Neural progenitor cell (in vitro differentiated cells): ENCODE measurements at regions not wholly inside any gene's neighbourhood (a gene's known extent, or its start where the extent isn't known, plus 50 kb on each side); places are given as distances from the start of the nearest gene placed in this dataset.
"Not testable (repeated sequence)": the region's sequence is repeated elsewhere in the genome, so short reads cannot be mapped to it uniquely, and the experiment has no call there.

Experiments used
- DNase-seq: peaks from one replicate; pipeline ENCODE4 v3.0.0-alpha.2; 2016; ENCODE audit warnings: low spot score
- H2AFZ ChIP-seq: fragments of 200-600 bp; sonication (generic); replicated peaks from 2 replicates; pipeline ENCODE4 v1.6.1; 2016; ENCODE audit warnings: antibody characterized with exemption
- H3F3A ChIP-seq: fragments of 200-600 bp; sonication (generic); 2 replicates; pipeline ENCODE4 v1.6.1; 2016; ENCODE audit warnings: antibody characterized with exemption, low read depth
- H3K27ac ChIP-seq: fragments of 200-600 bp; sonication (generic); 2 replicates; pipeline ENCODE4 v1.5.1; 2016; ENCODE audit warnings: mild to moderate bottlenecking
- H3K27me3 ChIP-seq: fragments of 200-600 bp; sonication (generic); 2 replicates; pipeline ENCODE4 v1.6.1; 2016; ENCODE audit warnings: mild to moderate bottlenecking, moderate library complexity
- H3K36me3 ChIP-seq: fragments of 200-600 bp; sonication (generic); 2 replicates; pipeline ENCODE4 v1.5.1; 2016
- H3K4me1 ChIP-seq: fragments of 200-600 bp; sonication (generic); 2 replicates; pipeline ENCODE4 v1.6.1; 2016; ENCODE audit warnings: mixed run types
- H3K4me2 ChIP-seq: fragments of 200-600 bp; sonication (generic); 2 replicates; pipeline ENCODE4 v1.6.1; 2016
- H3K4me3 ChIP-seq: fragments of 200-600 bp; sonication (generic); 2 replicates; pipeline ENCODE4 v1.5.1; 2016
- H3K79me2 ChIP-seq: fragments of 200-600 bp; sonication (generic); 2 replicates; pipeline ENCODE4 v1.6.1; 2016; ENCODE audit warnings: low read depth
- H3K9ac ChIP-seq: fragments of 200-600 bp; sonication (generic); 2 replicates; pipeline ENCODE4 v1.6.1; 2016
- H3K9me3 ChIP-seq: fragments of 200-600 bp; sonication (generic); 2 replicates; pipeline ENCODE4 v1.5.1; 2016; ENCODE audit warnings: low read depth
- H4K20me1 ChIP-seq: fragments of 200-600 bp; sonication (generic); 2 replicates; pipeline ENCODE4 v1.6.1; 2016; ENCODE audit warnings: low read depth
- H3K27ac Mint-ChIP-seq: 3 replicates; pipeline ENCODE4 v1.8.0; 2021; ENCODE audit warnings: mixed read lengths
- H3K27me3 Mint-ChIP-seq: 2 replicates; pipeline ENCODE4 v1.8.0; 2022; ENCODE audit warnings: low read depth, mild to moderate bottlenecking, inconsistent platforms, moderate library complexity, mixed read lengths; ENCODE audit not compliant: insufficient read depth
- H3K36me3 Mint-ChIP-seq: 3 replicates; pipeline ENCODE4 v1.8.0; 2021; ENCODE audit warnings: mixed read lengths
- H3K4me1 Mint-ChIP-seq: 3 replicates; pipeline ENCODE4 v1.8.0; 2021; ENCODE audit warnings: mixed read lengths
- H3K4me3 Mint-ChIP-seq: 3 replicates; pipeline ENCODE4 v1.8.0; 2021; ENCODE audit warnings: mild to moderate bottlenecking, moderate library complexity, mixed read lengths
- H3K9me3 Mint-ChIP-seq: 3 replicates; pipeline ENCODE4 v1.8.0; 2020; ENCODE audit warnings: mixed read lengths
- EZH2 ChIP-seq: fragments of 200-600 bp; sonication (generic); IDR thresholded peaks from 2 replicates; pipeline ENCODE4 v1.6.1; 2017; ENCODE audit warnings: antibody characterized with exemption, mild to moderate bottlenecking, moderate library complexity
- EZH2phosphoT487 ChIP-seq: fragments of 200-600 bp; sonication (generic); IDR thresholded peaks from 2 replicates; pipeline ENCODE4 v1.6.1; 2017; ENCODE audit warnings: antibody characterized with exemption
- TF ChIP-seq, protein P1 (sequence below): fragments of 200-600 bp; sonication (generic); IDR thresholded peaks from 2 replicates; pipeline ENCODE4 v1.5.1; 2017; ENCODE audit warnings: antibody characterized with exemption, mild to moderate bottlenecking

DNA sequence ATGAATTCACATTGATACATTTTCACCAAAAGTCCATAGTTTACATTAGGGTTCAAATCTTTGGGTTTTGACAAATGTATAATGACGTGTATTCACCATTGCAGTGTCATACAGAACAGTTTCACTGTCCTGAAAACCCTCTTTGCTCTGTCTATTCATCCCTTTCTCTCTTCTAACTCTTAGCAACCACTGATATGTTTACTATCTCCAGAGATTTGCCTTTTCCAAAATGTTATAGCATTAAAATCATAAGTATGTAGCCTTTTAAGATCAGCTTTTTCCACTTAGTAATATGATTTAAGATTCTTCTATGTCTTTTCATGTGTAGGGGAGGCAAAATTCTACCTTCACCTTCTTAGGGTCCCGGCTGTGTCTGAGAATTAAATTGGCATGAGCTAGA is 203.8 kb downstream of the TPRG1 start:
- Histone ChIP-seq H3K4me3 (no peak overlapping the region), H3K4me2 (no peak overlapping the region), H3K9me3 (peaks cover 7% of the 10 kb centered on the region), H3F3A (no peaks in the 10 kb centered on the region), H3K27me3 (no peaks in the 10 kb centered on the region), H4K20me1 (no peaks in the 10 kb centered on the region), H3K27ac (no peak overlapping the region), H3K36me3 (no peaks in the 10 kb centered on the region), H2AFZ (no peak overlapping the region), H3K9ac (no peak overlapping the region), H3K79me2 (no peaks in the 10 kb centered on the region), H3K4me1 (no peaks in the 10 kb centered on the region)
- Mint-ChIP-seq H3K4me1 (no peaks in the 10 kb centered on the region), H3K27me3 (peaks cover 2% of the 10 kb centered on the region), H3K36me3 (no peaks in the 10 kb centered on the region), H3K9me3 (peaks cover 4% of the 10 kb centered on the region), H3K4me3 (no peak overlapping the region), H3K27ac (no peak overlapping the region)
- no peak for DNase-seq
- TF ChIP-seq, protein P1, sequence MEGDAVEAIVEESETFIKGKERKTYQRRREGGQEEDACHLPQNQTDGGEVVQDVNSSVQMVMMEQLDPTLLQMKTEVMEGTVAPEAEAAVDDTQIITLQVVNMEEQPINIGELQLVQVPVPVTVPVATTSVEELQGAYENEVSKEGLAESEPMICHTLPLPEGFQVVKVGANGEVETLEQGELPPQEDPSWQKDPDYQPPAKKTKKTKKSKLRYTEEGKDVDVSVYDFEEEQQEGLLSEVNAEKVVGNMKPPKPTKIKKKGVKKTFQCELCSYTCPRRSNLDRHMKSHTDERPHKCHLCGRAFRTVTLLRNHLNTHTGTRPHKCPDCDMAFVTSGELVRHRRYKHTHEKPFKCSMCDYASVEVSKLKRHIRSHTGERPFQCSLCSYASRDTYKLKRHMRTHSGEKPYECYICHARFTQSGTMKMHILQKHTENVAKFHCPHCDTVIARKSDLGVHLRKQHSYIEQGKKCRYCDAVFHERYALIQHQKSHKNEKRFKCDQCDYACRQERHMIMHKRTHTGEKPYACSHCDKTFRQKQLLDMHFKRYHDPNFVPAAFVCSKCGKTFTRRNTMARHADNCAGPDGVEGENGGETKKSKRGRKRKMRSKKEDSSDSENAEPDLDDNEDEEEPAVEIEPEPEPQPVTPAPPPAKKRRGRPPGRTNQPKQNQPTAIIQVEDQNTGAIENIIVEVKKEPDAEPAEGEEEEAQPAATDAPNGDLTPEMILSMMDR: no peak
- TF ChIP-seq EZH2phosphoT487: no peak
- no peak for TF ChIP-seq EZH2

DNA sequence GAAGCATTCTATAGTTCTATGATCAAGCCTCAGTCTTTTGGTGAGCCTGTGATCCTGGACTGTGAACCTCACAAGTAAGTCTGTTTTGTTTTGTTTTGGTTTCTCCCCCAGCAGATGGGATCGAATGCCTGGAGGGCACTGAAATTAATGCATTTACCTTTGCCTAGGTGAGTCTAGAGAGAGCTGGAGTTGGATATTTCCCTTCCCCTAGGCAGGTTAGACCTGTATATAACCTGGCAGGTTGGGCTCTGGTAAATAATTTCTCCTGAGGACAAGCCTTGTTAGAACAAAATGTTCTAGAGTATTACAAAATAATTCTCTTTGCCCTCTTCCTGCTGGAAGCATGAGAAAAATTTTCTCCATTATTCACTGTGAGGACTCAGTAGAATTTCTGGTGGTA is 211.9 kb downstream of the TPRG1 start:
- Mint-ChIP-seq H3K36me3 (no peaks in the 10 kb centered on the region), H3K9me3 (no peaks in the 10 kb centered on the region), H3K4me1 (no peaks in the 10 kb centered on the region), H3K4me3 (no peak overlapping the region), H3K27ac (no peak overlapping the region), H3K27me3 (no peaks in the 10 kb centered on the region)
- no peaks in the 10 kb centered on the region for H4K20me1 ChIP-seq
- DNase-seq: no peak
- H3K36me3 ChIP-seq: no peaks in the 10 kb centered on the region
- TF ChIP-seq EZH2 (no peak), EZH2phosphoT487 (no peak)
- TF ChIP-seq, protein P1: no peak
- H2AFZ ChIP-seq: no peak overlapping the region
- H3K27ac ChIP-seq: no peak overlapping the region
- no peaks in the 10 kb centered on the region for H3F3A ChIP-seq
- H3K27me3 ChIP-seq: no peaks in the 10 kb centered on the region
- H3K9me3 ChIP-seq: peaks cover 1% of the 10 kb centered on the region
- H3K4me3 ChIP-seq: no peak overlapping the region
- no peaks in the 10 kb centered on the region for H3K79me2 ChIP-seq
- no peak overlapping the region for H3K9ac ChIP-seq
- no peaks in the 10 kb centered on the region for H3K4me1 ChIP-seq
- H3K4me2 ChIP-seq: no peak overlapping the region

DNA sequence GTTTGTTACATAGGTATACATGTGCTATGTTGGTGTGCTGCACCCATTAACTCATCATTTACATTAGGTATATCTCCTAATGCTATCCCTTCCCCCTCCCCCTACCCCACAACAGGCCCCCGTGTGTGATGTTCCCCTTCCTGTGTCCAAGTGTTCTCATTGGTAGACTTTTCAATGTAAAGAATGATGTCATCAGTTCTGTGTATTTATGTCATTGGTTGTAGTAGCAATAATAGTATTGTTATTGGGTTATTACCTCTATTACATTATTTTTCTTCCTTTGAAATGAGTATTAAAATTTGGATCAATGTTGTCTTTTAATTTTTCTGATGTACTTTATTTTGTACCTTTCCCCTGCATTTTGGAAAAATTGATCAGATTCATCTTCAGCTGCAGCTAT is 214.1 kb downstream of the TPRG1 start:
- H3K9me3 Mint-ChIP-seq, H3K4me3 Mint-ChIP-seq, H3K36me3 ChIP-seq, H4K20me1 ChIP-seq, H3K27me3 Mint-ChIP-seq, H3K27ac Mint-ChIP-seq, H3K9ac ChIP-seq, DNase-seq, H3K27ac ChIP-seq, H3K36me3 Mint-ChIP-seq, H3K4me3 ChIP-seq, H3F3A ChIP-seq, H3K79me2 ChIP-seq, H3K4me2 ChIP-seq, H3K27me3 ChIP-seq, H2AFZ ChIP-seq, H3K4me1 Mint-ChIP-seq, H3K4me1 ChIP-seq, H3K9me3 ChIP-seq: not testable (repeated sequence)

DNA sequence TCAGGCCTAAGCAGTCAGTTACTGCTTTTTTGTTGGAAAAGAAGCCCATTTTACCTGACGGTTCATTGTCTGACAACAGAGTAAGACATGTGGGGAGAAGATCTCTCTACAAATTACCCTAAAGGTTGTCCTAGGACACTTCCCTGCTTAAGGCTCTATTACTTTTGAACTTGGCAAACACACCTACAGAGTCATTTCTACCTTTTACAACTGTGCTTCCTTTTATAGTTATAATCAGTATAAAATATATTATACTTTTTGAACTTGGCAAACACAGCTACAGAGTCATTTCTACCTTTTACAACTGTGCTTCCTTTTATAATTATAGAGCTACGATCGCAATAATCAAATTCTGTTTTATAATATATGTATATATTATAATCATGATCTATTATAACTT is 215.0 kb downstream of the TPRG1 start:
- no peak overlapping the region for H3K27ac Mint-ChIP-seq
- no peak overlapping the region for H3K4me3 ChIP-seq
- no peak overlapping the region for H2AFZ ChIP-seq
- no peaks in the 10 kb centered on the region for H3K4me1 Mint-ChIP-seq
- no peaks in the 10 kb centered on the region for H3K9me3 ChIP-seq
- no peak overlapping the region for H3K27ac ChIP-seq
- H3K27me3 ChIP-seq: no peaks in the 10 kb centered on the region
- no peak for DNase-seq
- H4K20me1 ChIP-seq: no peaks in the 10 kb centered on the region
- TF ChIP-seq, protein P1: no peak
- TF ChIP-seq EZH2phosphoT487 (no peak), EZH2 (no peak)
- H3K4me2 ChIP-seq: no peak overlapping the region
- no peak overlapping the region for H3K4me3 Mint-ChIP-seq
- no peaks in the 10 kb centered on the region for H3K9me3 Mint-ChIP-seq
- no peaks in the 10 kb centered on the region for H3K36me3 Mint-ChIP-seq
- no peaks in the 10 kb centered on the region for H3K4me1 ChIP-seq
- no peaks in the 10 kb centered on the region for H3K79me2 ChIP-seq
- no peak overlapping the region for H3K9ac ChIP-seq
- no peaks in the 10 kb centered on the region for H3K36me3 ChIP-seq
- no peaks in the 10 kb centered on the region for H3K27me3 Mint-ChIP-seq
- H3F3A ChIP-seq: no peaks in the 10 kb centered on the region
